Neural cell (in vitro differentiated cells): ENCODE measurements at regions not wholly inside any gene's neighbourhood (a gene's known extent, or its start where the extent isn't known, plus 50 kb on each side); places are given as distances from the start of the nearest gene placed in this dataset.

Experiments
- CTCF ChIP-seq: fragments of 450-650 bp; IDR thresholded peaks from 2 replicates; pipeline ENCODE4 v1.5.1; 2014; ENCODE audit warnings: antibody characterized with exemption, mild to moderate bottlenecking, moderate library complexity; ENCODE audit not compliant: poor library complexity, severe bottlenecking
- EP300 ChIP-seq: fragments of 450-650 bp; conservative IDR thresholded peaks from 2 replicates; pipeline ENCODE4 v1.6.1; 2014; ENCODE audit warnings: antibody characterized with exemption, mild to moderate bottlenecking, moderate library complexity; ENCODE audit not compliant: poor library complexity, severe bottlenecking
- EZH2 ChIP-seq: fragments of 200-600, 300-800 bp; shearing (Covaris generic), sonication (generic); IDR thresholded peaks from 2 replicates; pipeline ENCODE4 v1.6.1; 2014; ENCODE audit warnings: antibody characterized with exemption, low read length, borderline replicate concordance, mild to moderate bottlenecking; ENCODE audit not compliant: insufficient read depth, poor library complexity, severe bottlenecking
- MXI1 ChIP-seq: fragments of 450-650 bp; conservative IDR thresholded peaks from 2 replicates; pipeline ENCODE4 v1.6.1; 2014; ENCODE audit warnings: antibody characterized with exemption, mild to moderate bottlenecking; ENCODE audit not compliant: poor library complexity, severe bottlenecking
- POLR2AphosphoS5 ChIP-seq: IDR thresholded peaks from 2 replicates; pipeline ENCODE4 v1.6.1; 2012
- RAD21 ChIP-seq: fragments of 450-650 bp; conservative IDR thresholded peaks from 2 replicates; pipeline ENCODE4 v1.6.1; 2014; ENCODE audit warnings: antibody characterized with exemption, mild to moderate bottlenecking, moderate library complexity
- REST ChIP-seq: IDR thresholded peaks from 2 replicates; pipeline ENCODE4 v1.6.1; 2012; ENCODE audit warnings: borderline replicate concordance
- TAF1 ChIP-seq: IDR thresholded peaks from 2 replicates; pipeline ENCODE4 v1.6.1; 2012; ENCODE audit warnings: low read depth

GRCh38 chr6:11343963-11344723 is 111.7 kb upstream of the NEDD9 start:
- TF ChIP-seq POLR2AphosphoS5 = no peak
- no peak for TF ChIP-seq RAD21
- TF ChIP-seq MXI1 = no peak
- no peak for TF ChIP-seq CTCF
- no peak for TF ChIP-seq EZH2
- no peak for TF ChIP-seq EP300
- no peak for TF ChIP-seq TAF1
- no peak for TF ChIP-seq REST
